ENCODE measurements at regions not wholly inside any gene's neighbourhood (a gene's known extent, or its start where the extent isn't known, plus 50 kb on each side); places are given as distances from the start of the nearest gene placed in this dataset.

DNA sequence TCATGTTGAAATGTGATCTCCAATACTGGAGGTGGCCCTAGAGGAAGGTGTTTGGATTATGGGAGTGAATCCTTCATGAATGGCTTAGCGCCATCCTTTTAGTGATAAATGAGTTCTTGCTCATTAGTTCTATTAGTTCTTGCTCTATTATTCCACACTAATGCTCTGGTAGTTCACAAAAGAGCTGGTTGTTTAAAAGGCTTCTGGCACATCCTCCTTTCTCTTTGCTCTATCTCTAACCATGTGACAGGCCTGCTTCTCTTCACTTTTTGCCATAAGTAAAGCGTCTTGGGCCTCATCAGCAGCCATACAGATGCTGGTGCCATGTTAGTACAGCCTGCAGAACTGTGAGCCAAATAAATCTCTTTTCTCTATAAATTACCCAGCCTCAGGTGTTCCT lies 469.9 kb downstream of the GUCY1A2 start:
- TF ChIP-seq CTCF (conservative IDR thresholded peaks at IDR 0.05 in 1 of 2, IDR thresholded peaks at IDR 0.05 in 1 of 2; ENCODE audit: low read depth in 1 of 2, low read length in 2 of 2) = no peak
- no peak for TF ChIP-seq EZH2 (IDR thresholded peaks at IDR 0.05; ENCODE audit: low read length, missing control alignments)
